ENCODE measurements at regions not wholly inside any gene's neighbourhood (a gene's known extent, or its start where the extent isn't known, plus 50 kb on each side); places are given as distances from the start of the nearest gene placed in this dataset.

- H2AFZ ChIP-seq (ENCODE audit: low read length), result peak overlapping the region; percentile 23
These were observed 462.9 kb downstream of the COL12A1 start for GRCh38 chr6:74742793-74743508.

GRCh38 chr6:74741646-74742045, 464.2 kb downstream of the COL12A1 start:
- peak; percentile 18 for DNase-seq (ENCODE audit: insufficient read length, low spot score, missing footprints)
- Histone ChIP-seq H3K36me3 (ENCODE audit: insufficient read depth, low read length) (no peaks in the 10 kb centered on the region), H3K79me2 (ENCODE audit: insufficient read depth, low read length) (no peaks in the 10 kb centered on the region), H3K4me1 (ENCODE audit: insufficient read depth, low read length) (no peaks in the 10 kb centered on the region), H3K9me3 (ENCODE audit: low read depth, low read length) (no peaks in the 10 kb centered on the region), H3K27me3 (ENCODE audit: insufficient read depth, low read length) (no peaks in the 10 kb centered on the region), H3K4me2 (ENCODE audit: insufficient read depth, low read length) (no peak overlapping the region), H3K4me3 (ENCODE audit: insufficient read depth, low read length) (no peak overlapping the region), H3K27ac (ENCODE audit: low read depth, low read length) (no peak overlapping the region), H2AFZ (ENCODE audit: low read length) (peak overlapping the region; percentile 11), H4K20me1 (ENCODE audit: insufficient read depth, low read length) (no peaks in the 10 kb centered on the region)
- no peak for TF ChIP-seq CTCF (IDR thresholded peaks at IDR 0.05; ENCODE audit: extremely low read depth, low read depth, low read length)

More at GRCh38 chr6:74742793-74743508, 462.9 kb downstream of the COL12A1 start:
- no peaks in the 10 kb centered on the region for H3K4me1 ChIP-seq (ENCODE audit: insufficient read depth, low read length)
- H3K9me3 ChIP-seq (ENCODE audit: low read depth, low read length), result no peaks in the 10 kb centered on the region
- H3K27ac ChIP-seq (ENCODE audit: low read depth, low read length), result no peak overlapping the region
- DNase-seq (ENCODE audit: insufficient read length, low spot score, missing footprints), result no peak
- no peak for TF ChIP-seq CTCF (IDR thresholded peaks at IDR 0.05; ENCODE audit: extremely low read depth, low read depth, low read length)
- H3K79me2 ChIP-seq (ENCODE audit: insufficient read depth, low read length), result no peaks in the 10 kb centered on the region
- no peak overlapping the region for H3K4me2 ChIP-seq (ENCODE audit: insufficient read depth, low read length)
- no peaks in the 10 kb centered on the region for H3K27me3 ChIP-seq (ENCODE audit: insufficient read depth, low read length)
- no peaks in the 10 kb centered on the region for H4K20me1 ChIP-seq (ENCODE audit: insufficient read depth, low read length)
- no peaks in the 10 kb centered on the region for H3K36me3 ChIP-seq (ENCODE audit: insufficient read depth, low read length)
- H3K4me3 ChIP-seq (ENCODE audit: insufficient read depth, low read length), result no peak overlapping the region

- no peaks in the 10 kb centered on the region for H3K9me3 ChIP-seq (ENCODE audit: low read depth, low read length)
- no peaks in the 10 kb centered on the region for H3K27me3 ChIP-seq (ENCODE audit: insufficient read depth, low read length)
- no peak for TF ChIP-seq CTCF (IDR thresholded peaks at IDR 0.05; ENCODE audit: extremely low read depth, low read depth, low read length)
- no peaks in the 10 kb centered on the region for H4K20me1 ChIP-seq (ENCODE audit: insufficient read depth, low read length)
- H3K27ac ChIP-seq (ENCODE audit: low read depth, low read length), result peak overlapping the region; percentile 90
- H3K79me2 ChIP-seq (ENCODE audit: insufficient read depth, low read length), result no peaks in the 10 kb centered on the region
- H3K4me1 ChIP-seq (ENCODE audit: insufficient read depth, low read length), result peaks cover 29% of the 10 kb centered on the region
- no peak overlapping the region for H3K4me2 ChIP-seq (ENCODE audit: insufficient read depth, low read length)
- no peak overlapping the region for H2AFZ ChIP-seq (ENCODE audit: low read length)
- H3K4me3 ChIP-seq (ENCODE audit: insufficient read depth, low read length), result no peak overlapping the region
- H3K36me3 ChIP-seq (ENCODE audit: insufficient read depth, low read length), result no peaks in the 10 kb centered on the region
- DNase-seq (ENCODE audit: insufficient read length, low spot score, missing footprints), result peak; percentile 47
These were observed 470.5 kb downstream of the COL12A1 start for GRCh38 chr6:74735304-74735703.

GRCh38 chr6:74734901-74735300, 471.0 kb downstream of the COL12A1 start:
- DNase-seq (ENCODE audit: insufficient read length, low spot score, missing footprints), result no peak
- peak overlapping the region; percentile 90 for H3K27ac ChIP-seq (ENCODE audit: low read depth, low read length)
- no peak overlapping the region for H2AFZ ChIP-seq (ENCODE audit: low read length)
- no peaks in the 10 kb centered on the region for H3K36me3 ChIP-seq (ENCODE audit: insufficient read depth, low read length)
- no peaks in the 10 kb centered on the region for H3K9me3 ChIP-seq (ENCODE audit: low read depth, low read length)
- peaks cover 29% of the 10 kb centered on the region for H3K4me1 ChIP-seq (ENCODE audit: insufficient read depth, low read length)
- H3K79me2 ChIP-seq (ENCODE audit: insufficient read depth, low read length), result no peaks in the 10 kb centered on the region
- no peak for TF ChIP-seq CTCF (IDR thresholded peaks at IDR 0.05; ENCODE audit: extremely low read depth, low read depth, low read length)
- H3K4me3 ChIP-seq (ENCODE audit: insufficient read depth, low read length), result no peak overlapping the region
- no peak overlapping the region for H3K4me2 ChIP-seq (ENCODE audit: insufficient read depth, low read length)
- no peaks in the 10 kb centered on the region for H4K20me1 ChIP-seq (ENCODE audit: insufficient read depth, low read length)
- no peaks in the 10 kb centered on the region for H3K27me3 ChIP-seq (ENCODE audit: insufficient read depth, low read length)

Data from osteoblast (primary cell).